Gastroesophageal sphincter (tissue), 4 donors: ENCODE measurements at regions not wholly inside any gene's neighbourhood (a gene's known extent, or its start where the extent isn't known, plus 50 kb on each side); places are given as distances from the start of the nearest gene placed in this dataset.
"Not testable (repeated sequence)": the region's sequence is repeated elsewhere in the genome, so short reads cannot be mapped to it uniquely, and the experiment has no call there.

Experiments used
- ATAC-seq: fragments of 150-250 bp; one replicate; pipeline ENCODE4 v1.9.1; 2016; ENCODE audit warnings: mild to moderate bottlenecking, moderate library complexity
- H3K27ac ChIP-seq, 4 donors: fragments of 200-600 bp; sonication (generic) in 3 of 4; 1 replicate in 3 of 4; 2 replicates in 1 of 4; pipeline ENCODE4 v1.5.1; 2016 to 2019
- H3K27me3 ChIP-seq: fragments of 200-600 bp; sonication (generic); one replicate; pipeline ENCODE4 v1.5.1; 2019
- H3K36me3 ChIP-seq, 2 donors: fragments of 200-600 bp; sonication (generic); one replicate each; pipeline ENCODE4 v1.5.1; 2019; ENCODE audit warnings: control low read depth in 1 of 2
- H3K4me1 ChIP-seq, 3 donors: fragments of 200-600 bp; sonication (generic); 1 replicate in 2 of 3; 2 replicates in 1 of 3; pipeline ENCODE4 v1.5.1; 2016 to 2019; ENCODE audit warnings: control low read depth in 2 of 3
- H3K4me3 ChIP-seq, 2 donors: fragments of 200-600 bp; sonication (generic); one replicate each; pipeline ENCODE4 v1.5.1; 2019; ENCODE audit warnings: mild to moderate bottlenecking in 1 of 2, moderate library complexity in 1 of 2
- H3K9me3 ChIP-seq, 3 donors: fragments of 200-600 bp; sonication (generic); one replicate each; pipeline ENCODE4 v1.5.1; 2017 to 2019; ENCODE audit warnings: control low read depth in 2 of 3
- CTCF ChIP-seq, 4 experiments: fragments of 200-600 bp in 2 of 4; fragments of 450-650 bp in 2 of 4; sonication (generic) in 1 of 4; IDR thresholded peaks; one replicate each; pipeline ENCODE4 v1.5.1; 2017 to 2019; ENCODE audit warnings: antibody characterized with exemption in 4 of 4, mild to moderate bottlenecking in 2 of 4, moderate library complexity in 2 of 4
- EP300 ChIP-seq: sonication (generic); formaldehyde crosslinking; IDR thresholded peaks from one replicate; pipeline ENCODE4 v1.6.1; 2017; ENCODE audit warnings: antibody characterized with exemption, mild to moderate bottlenecking
- POLR2A ChIP-seq, 2 donors: fragments of 450-650 bp; IDR thresholded peaks; one replicate each; pipeline ENCODE4 v1.6.1; 2017; ENCODE audit warnings: antibody characterized with exemption in 2 of 2, mild to moderate bottlenecking in 2 of 2, moderate library complexity in 1 of 2
- POLR2AphosphoS5 ChIP-seq: sonication (generic); formaldehyde crosslinking; IDR thresholded peaks from one replicate; pipeline ENCODE4 v1.6.1; 2017; ENCODE audit warnings: antibody characterized with exemption
- WGBS, 2 donors: methylation state at CpG; one replicate each; pipeline ENCODE4 v1.1.5; 2018; ENCODE audit warnings: low coverage in 1 of 2; 5-methylcytosine and 5-hydroxymethylcytosine counted together

- H3K27me3 ChIP-seq: no peaks in the 10 kb centered on the region
- H3K27ac ChIP-seq: no peak overlapping the region
- peaks cover 0 to 9% (median 0%) of the 10 kb centered on the region in 3 donors for H3K9me3 ChIP-seq
- no peaks in the 10 kb centered on the region for H3K36me3 ChIP-seq
- WGBS, 2 donors: 84 to 90% methylated on average over 1 to 2 of the region's 2 CpGs
- no peak overlapping the region for H3K4me3 ChIP-seq
- TF ChIP-seq POLR2AphosphoS5 (no peak), EP300 (no peak), CTCF (IDR thresholded peaks at IDR 0.05) (no peak), POLR2A (IDR thresholded peaks at IDR 0.05) (no peak)
- no peak for ATAC-seq
- no peaks in the 10 kb centered on the region for H3K4me1 ChIP-seq
These were observed 111.2 kb upstream of the ADO start for GRCh38 chr10:62693306-62693705.

GRCh38 chr10:62694537-62695126 lies 109.9 kb upstream of the ADO start:
- H3K9me3 ChIP-seq: peaks cover 0 to 22% (median 0%) of the 10 kb centered on the region in 3 donors
- no peaks in the 10 kb centered on the region for H3K4me1 ChIP-seq
- no peaks in the 10 kb centered on the region for H3K36me3 ChIP-seq
- no peaks in the 10 kb centered on the region for H3K27me3 ChIP-seq
- H3K4me3 ChIP-seq: no peak overlapping the region
- WGBS, 2 donors: 68 to 72% methylated on average over 3 of the region's 3 CpGs
- H3K27ac ChIP-seq: no peak overlapping the region
- no peak for ATAC-seq
- TF ChIP-seq CTCF (IDR thresholded peaks at IDR 0.05): no peak
- TF ChIP-seq POLR2AphosphoS5: no peak
- no peak for TF ChIP-seq POLR2A (IDR thresholded peaks at IDR 0.05)
- no peak for TF ChIP-seq EP300

- no peaks in the 10 kb centered on the region for H3K4me1 ChIP-seq
- no peaks in the 10 kb centered on the region for H3K27me3 ChIP-seq
- H3K27ac ChIP-seq: no peak overlapping the region
- peaks cover 0 to 27% (median 0%) of the 10 kb centered on the region in 3 donors for H3K9me3 ChIP-seq
- no peak for ATAC-seq
- H3K36me3 ChIP-seq: no peaks in the 10 kb centered on the region
- no peak overlapping the region for H3K4me3 ChIP-seq
- WGBS, 2 donors: 33 to 67% methylated on average over 1 to 2 of the region's 2 CpGs
- no peak for TF ChIP-seq EP300
- TF ChIP-seq POLR2AphosphoS5: no peak
- no peak for TF ChIP-seq POLR2A (IDR thresholded peaks at IDR 0.05)
- no peak for TF ChIP-seq CTCF (IDR thresholded peaks at IDR 0.05)
These were observed 107.7 kb upstream of the ADO start for GRCh38 chr10:62696798-62697197.

- no peak for TF ChIP-seq POLR2AphosphoS5
- TF ChIP-seq EP300: no peak
- TF ChIP-seq CTCF (IDR thresholded peaks at IDR 0.05): no peak
- TF ChIP-seq POLR2A (IDR thresholded peaks at IDR 0.05): no peak
- Histone ChIP-seq H3K27ac (no peak overlapping the region), H3K27me3 (no peaks in the 10 kb centered on the region), H3K4me1 (no peaks in the 10 kb centered on the region), H3K4me3 (no peak overlapping the region), H3K36me3 (no peaks in the 10 kb centered on the region), H3K9me3 (peaks cover 0 to 27% (median 0%) of the 10 kb centered on the region in 3 donors)
- ATAC-seq: no peak
These were observed 105.4 kb upstream of the ADO start for GRCh38 chr10:62699148-62699547.

GRCh38 chr10:62704121-62704520 lies 100.4 kb upstream of the ADO start:
- WGBS, 2 donors: 90 to 96% methylated on average over 3 of the region's 3 CpGs
- not testable (repeated sequence) for ATAC-seq, H3K4me1 ChIP-seq, H3K36me3 ChIP-seq, H3K27ac ChIP-seq, H3K27me3 ChIP-seq, H3K4me3 ChIP-seq
- peaks cover 0 to 10% (median 0%) of the 10 kb centered on the region in 3 donors for H3K9me3 ChIP-seq
